HEK293 (cell line): ENCODE measurements at regions not wholly inside any gene's neighbourhood (a gene's known extent, or its start where the extent isn't known, plus 50 kb on each side); places are given as distances from the start of the nearest gene placed in this dataset.

Source experiments
- CTCF ChIA-PET: fragments of 350-600 bp; formaldehyde crosslinking; extraction: SDS; loops from one replicate; lab custom pipeline; 2021; ENCODE audit warnings: antibody characterized with exemption; lab: Yijun Ruan, JAX
- POLR2A ChIA-PET: fragments of 300-600 bp; formaldehyde crosslinking; extraction: SDS; loops from one replicate; lab custom pipeline; 2020; ENCODE audit warnings: antibody characterized with exemption, inconsistent platforms; lab: Yijun Ruan, JAX
- H3K27ac ChIP-seq: fragments of 200-500 bp; sonication (Bioruptor generic); 2 replicates; pipeline ENCODE4 v1.5.1; 2014; ENCODE audit warnings: low read depth, low read length, control low read depth, inconsistent platforms; ENCODE audit errors: extremely low read depth
- H3K36me3 ChIP-seq, 2 experiments: fragments of 200-500 bp in 1 of 2; sonication (Bioruptor generic) in 1 of 2; 1 replicate in 1 of 2; 2 replicates in 1 of 2; pipeline ENCODE4 v1.5.1; 2014 to 2017; ENCODE audit warnings: inconsistent platforms in 2 of 2, low read length in 2 of 2; ENCODE audit not compliant: control insufficient read depth in 2 of 2, insufficient read depth in 1 of 2
- H3K4me1 ChIP-seq: fragments of 200-500 bp; sonication (Bioruptor generic); 2 replicates; pipeline ENCODE4 v1.5.1; 2014; ENCODE audit warnings: mild to moderate bottlenecking, low read length, inconsistent platforms; ENCODE audit not compliant: control insufficient read depth, insufficient read depth
- H3K4me3 ChIP-seq: 2 replicates; pipeline ENCODE4 v1.5.1; 2011; ENCODE audit warnings: low read depth, mild to moderate bottlenecking, control low read depth, low read length, moderate library complexity
- H3K9me3 ChIP-seq: fragments of 200-500 bp; sonication (Bioruptor generic); 2 replicates; pipeline ENCODE4 v1.5.1; 2014; ENCODE audit warnings: low read depth, low read length, inconsistent platforms; ENCODE audit not compliant: control insufficient read depth, insufficient read depth
- GFI1B ChIP-seq: fragments of 450-650 bp; formaldehyde crosslinking; IDR thresholded peaks from 2 replicates; pipeline ENCODE4 v1.5.1; 2016; ENCODE audit warnings: missing biosample characterization, missing genetic modification characterization
- GLI4 ChIP-seq: fragments of 450-650 bp; formaldehyde crosslinking; IDR thresholded peaks from 2 replicates; pipeline ENCODE4 v1.5.1; 2016; ENCODE audit warnings: missing biosample characterization, missing genetic modification characterization
- HIC1 ChIP-seq: fragments of 450-650 bp; formaldehyde crosslinking; IDR thresholded peaks from 2 replicates; pipeline ENCODE4 v1.5.1; 2016; ENCODE audit warnings: missing biosample characterization, missing genetic modification characterization
- REPIN1 ChIP-seq: fragments of 450-650 bp; formaldehyde crosslinking; IDR thresholded peaks from 2 replicates; pipeline ENCODE4 v1.5.1; 2017; ENCODE audit warnings: missing biosample characterization, missing genetic modification characterization, low read depth
- ZIC2 ChIP-seq: fragments of 450-650 bp; formaldehyde crosslinking; IDR thresholded peaks from 2 replicates; pipeline ENCODE4 v1.5.1; 2016; ENCODE audit warnings: missing biosample characterization, missing genetic modification characterization
- ZNF155 ChIP-seq: fragments of 450-650 bp; formaldehyde crosslinking; IDR thresholded peaks from 2 replicates; pipeline ENCODE4 v1.5.1; 2016; ENCODE audit warnings: missing biosample characterization, missing genetic modification characterization
- ZNF423 ChIP-seq: fragments of 450-650 bp; formaldehyde crosslinking; IDR thresholded peaks from 2 replicates; pipeline ENCODE4 v1.5.1; 2016; ENCODE audit warnings: missing biosample characterization, missing genetic modification characterization
- ZNF473 ChIP-seq: fragments of 450-650 bp; formaldehyde crosslinking; IDR thresholded peaks from 2 replicates; pipeline ENCODE4 v1.5.1; 2017; ENCODE audit warnings: missing biosample characterization, missing genetic modification characterization
- ZNF548 ChIP-seq: fragments of 450-650 bp; formaldehyde crosslinking; IDR thresholded peaks from 2 replicates; pipeline ENCODE4 v1.5.1; 2016; ENCODE audit warnings: missing biosample characterization, missing genetic modification characterization
- ZNF623 ChIP-seq: fragments of 450-650 bp; formaldehyde crosslinking; IDR thresholded peaks from 2 replicates; pipeline ENCODE4 v1.5.1; 2016; ENCODE audit warnings: missing biosample characterization, missing genetic modification characterization
- ZNF677 ChIP-seq: fragments of 450-650 bp; IDR thresholded peaks from 2 replicates; pipeline ENCODE4 v1.5.0; 2018; ENCODE audit warnings: missing biosample characterization, mild to moderate bottlenecking, missing genetic modification characterization, moderate library complexity
- ZNF701 ChIP-seq: fragments of 450-650 bp; formaldehyde crosslinking; IDR thresholded peaks from 2 replicates; pipeline ENCODE4 v1.5.1; 2016; ENCODE audit warnings: missing biosample characterization, missing genetic modification characterization
- ZSCAN16 ChIP-seq: fragments of 450-650 bp; formaldehyde crosslinking; IDR thresholded peaks from 2 replicates; pipeline ENCODE4 v1.5.1; 2016; ENCODE audit warnings: missing biosample characterization, missing genetic modification characterization
- TF ChIP-seq, protein P1 (sequence below): fragments of 450-650 bp; formaldehyde crosslinking; IDR thresholded peaks from 2 replicates; pipeline ENCODE4 v1.5.1; 2017; ENCODE audit warnings: missing biosample characterization, missing genetic modification characterization
- TF ChIP-seq, protein P2 (sequence below): fragments of 450-650 bp; formaldehyde crosslinking; IDR thresholded peaks from 2 replicates; pipeline ENCODE4 v1.5.1; 2016; ENCODE audit warnings: missing biosample characterization, missing genetic modification characterization, borderline replicate concordance
- TF ChIP-seq, protein P3 (sequence below): fragments of 450-650 bp; formaldehyde crosslinking; IDR thresholded peaks from 2 replicates; pipeline ENCODE4 v1.5.1; 2016; ENCODE audit warnings: missing biosample characterization, missing genetic modification characterization
- TF ChIP-seq, protein P4 (sequence below): fragments of 450-650 bp; formaldehyde crosslinking; IDR thresholded peaks from 2 replicates; pipeline ENCODE4 v1.5.1; 2016; ENCODE audit warnings: missing biosample characterization, missing genetic modification characterization

DNA sequence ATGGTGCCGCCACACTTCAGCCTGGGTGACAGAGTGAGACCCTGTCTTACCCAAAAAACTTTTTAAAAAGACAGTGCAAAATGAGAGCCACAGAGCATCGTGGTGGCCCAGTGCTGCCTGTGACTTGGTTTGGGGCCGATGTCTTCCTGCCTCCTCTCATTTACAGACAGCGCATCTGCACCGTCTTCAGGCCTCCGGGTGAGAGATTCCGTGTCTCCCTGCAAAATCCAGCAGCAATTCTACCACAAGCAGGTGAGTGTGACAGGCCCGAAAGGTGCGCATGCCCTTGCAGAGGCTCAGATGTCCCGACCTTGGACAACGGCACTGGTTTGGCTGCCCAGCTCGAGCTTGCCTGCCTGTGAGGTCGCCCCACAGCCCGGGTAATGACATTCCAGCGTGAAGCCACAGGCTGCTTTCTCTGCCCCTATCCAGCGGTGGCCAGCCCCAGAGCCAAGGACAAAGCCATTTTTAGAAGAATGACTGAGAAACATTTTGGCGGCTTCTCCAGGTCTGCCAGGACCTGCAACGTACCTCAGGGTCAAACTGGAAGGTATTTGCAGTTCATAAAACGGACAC, 70.3 kb upstream of the RFLNA start:
- H3K36me3 ChIP-seq = no peaks in the 10 kb centered on the region
- no peaks in the 10 kb centered on the region for H3K4me1 ChIP-seq
- H3K4me3 ChIP-seq = no peak overlapping the region
- CTCF ChIA-PET = interaction anchor here (0.6 to 0.7 kb wide), 2 partner anchors 85 to 138 kb away, joined by 3 to 4 read pairs; no protein-coding TSS in a partner anchor
- POLR2A ChIA-PET = interaction anchor here (0.6 to 1.1 kb wide), 2 partner anchors 26 to 38 kb away, joined by 3 read pairs; no protein-coding TSS in a partner anchor
- TF ChIP-seq GLI4 (tag by site-specific recombination) = no peak
- TF ChIP-seq ZSCAN16 (tag by site-specific recombination) = no peak
- no peak for TF ChIP-seq ZNF548 (tag by site-specific recombination)
- no peak for TF ChIP-seq HIC1 (tag by site-specific recombination)
- no peak for TF ChIP-seq ZNF701
- TF ChIP-seq GFI1B (tag by site-specific recombination) = no peak
- TF ChIP-seq, protein P1, sequence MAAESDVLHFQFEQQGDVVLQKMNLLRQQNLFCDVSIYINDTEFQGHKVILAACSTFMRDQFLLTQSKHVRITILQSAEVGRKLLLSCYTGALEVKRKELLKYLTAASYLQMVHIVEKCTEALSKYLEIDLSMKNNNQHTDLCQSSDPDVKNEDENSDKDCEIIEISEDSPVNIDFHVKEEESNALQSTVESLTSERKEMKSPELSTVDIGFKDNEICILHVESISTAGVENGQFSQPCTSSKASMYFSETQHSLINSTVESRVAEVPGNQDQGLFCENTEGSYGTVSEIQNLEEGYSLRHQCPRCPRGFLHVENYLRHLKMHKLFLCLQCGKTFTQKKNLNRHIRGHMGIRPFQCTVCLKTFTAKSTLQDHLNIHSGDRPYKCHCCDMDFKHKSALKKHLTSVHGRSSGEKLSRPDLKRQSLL (tag by site-specific recombination) = no peak
- no peak for TF ChIP-seq ZNF423 (tag by site-specific recombination)
- no peak for TF ChIP-seq ZNF623 (tag by site-specific recombination)
- TF ChIP-seq, protein P2, sequence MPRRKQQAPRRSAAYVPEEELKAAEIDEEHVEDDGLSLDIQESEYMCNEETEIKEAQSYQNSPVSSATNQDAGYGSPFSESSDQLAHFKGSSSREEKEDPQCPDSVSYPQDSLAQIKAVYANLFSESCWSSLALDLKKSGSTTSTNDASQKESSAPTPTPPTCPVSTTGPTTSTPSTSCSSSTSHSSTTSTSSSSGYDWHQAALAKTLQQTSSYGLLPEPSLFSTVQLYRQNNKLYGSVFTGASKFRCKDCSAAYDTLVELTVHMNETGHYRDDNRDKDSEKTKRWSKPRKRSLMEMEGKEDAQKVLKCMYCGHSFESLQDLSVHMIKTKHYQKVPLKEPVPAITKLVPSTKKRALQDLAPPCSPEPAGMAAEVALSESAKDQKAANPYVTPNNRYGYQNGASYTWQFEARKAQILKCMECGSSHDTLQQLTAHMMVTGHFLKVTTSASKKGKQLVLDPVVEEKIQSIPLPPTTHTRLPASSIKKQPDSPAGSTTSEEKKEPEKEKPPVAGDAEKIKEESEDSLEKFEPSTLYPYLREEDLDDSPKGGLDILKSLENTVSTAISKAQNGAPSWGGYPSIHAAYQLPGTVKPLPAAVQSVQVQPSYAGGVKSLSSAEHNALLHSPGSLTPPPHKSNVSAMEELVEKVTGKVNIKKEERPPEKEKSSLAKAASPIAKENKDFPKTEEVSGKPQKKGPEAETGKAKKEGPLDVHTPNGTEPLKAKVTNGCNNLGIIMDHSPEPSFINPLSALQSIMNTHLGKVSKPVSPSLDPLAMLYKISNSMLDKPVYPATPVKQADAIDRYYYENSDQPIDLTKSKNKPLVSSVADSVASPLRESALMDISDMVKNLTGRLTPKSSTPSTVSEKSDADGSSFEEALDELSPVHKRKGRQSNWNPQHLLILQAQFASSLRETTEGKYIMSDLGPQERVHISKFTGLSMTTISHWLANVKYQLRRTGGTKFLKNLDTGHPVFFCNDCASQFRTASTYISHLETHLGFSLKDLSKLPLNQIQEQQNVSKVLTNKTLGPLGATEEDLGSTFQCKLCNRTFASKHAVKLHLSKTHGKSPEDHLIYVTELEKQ = no peak
- no peak for TF ChIP-seq ZNF677 (tag by site-specific recombination)
- no peak for TF ChIP-seq ZNF155 (tag by site-specific recombination)
- no peak overlapping the region for H3K27ac ChIP-seq
- H3K9me3 ChIP-seq = no peaks in the 10 kb centered on the region

- H3K9me3 ChIP-seq = no peaks in the 10 kb centered on the region
- H3K36me3 ChIP-seq = no peaks in the 10 kb centered on the region
- CTCF ChIA-PET = interaction anchor here (1.0 kb wide), 1 partner anchor 50 kb away, joined by 3 read pairs; no protein-coding TSS in a partner anchor
- TF ChIP-seq, protein P3, sequence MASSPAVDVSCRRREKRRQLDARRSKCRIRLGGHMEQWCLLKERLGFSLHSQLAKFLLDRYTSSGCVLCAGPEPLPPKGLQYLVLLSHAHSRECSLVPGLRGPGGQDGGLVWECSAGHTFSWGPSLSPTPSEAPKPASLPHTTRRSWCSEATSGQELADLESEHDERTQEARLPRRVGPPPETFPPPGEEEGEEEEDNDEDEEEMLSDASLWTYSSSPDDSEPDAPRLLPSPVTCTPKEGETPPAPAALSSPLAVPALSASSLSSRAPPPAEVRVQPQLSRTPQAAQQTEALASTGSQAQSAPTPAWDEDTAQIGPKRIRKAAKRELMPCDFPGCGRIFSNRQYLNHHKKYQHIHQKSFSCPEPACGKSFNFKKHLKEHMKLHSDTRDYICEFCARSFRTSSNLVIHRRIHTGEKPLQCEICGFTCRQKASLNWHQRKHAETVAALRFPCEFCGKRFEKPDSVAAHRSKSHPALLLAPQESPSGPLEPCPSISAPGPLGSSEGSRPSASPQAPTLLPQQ (tag by site-specific recombination) = no peak
- TF ChIP-seq REPIN1 (tag by site-specific recombination) = no peak
- no peak for TF ChIP-seq ZNF473 (tag by site-specific recombination)
- no peak for TF ChIP-seq ZIC2 (tag by site-specific recombination)
- TF ChIP-seq, protein P4, sequence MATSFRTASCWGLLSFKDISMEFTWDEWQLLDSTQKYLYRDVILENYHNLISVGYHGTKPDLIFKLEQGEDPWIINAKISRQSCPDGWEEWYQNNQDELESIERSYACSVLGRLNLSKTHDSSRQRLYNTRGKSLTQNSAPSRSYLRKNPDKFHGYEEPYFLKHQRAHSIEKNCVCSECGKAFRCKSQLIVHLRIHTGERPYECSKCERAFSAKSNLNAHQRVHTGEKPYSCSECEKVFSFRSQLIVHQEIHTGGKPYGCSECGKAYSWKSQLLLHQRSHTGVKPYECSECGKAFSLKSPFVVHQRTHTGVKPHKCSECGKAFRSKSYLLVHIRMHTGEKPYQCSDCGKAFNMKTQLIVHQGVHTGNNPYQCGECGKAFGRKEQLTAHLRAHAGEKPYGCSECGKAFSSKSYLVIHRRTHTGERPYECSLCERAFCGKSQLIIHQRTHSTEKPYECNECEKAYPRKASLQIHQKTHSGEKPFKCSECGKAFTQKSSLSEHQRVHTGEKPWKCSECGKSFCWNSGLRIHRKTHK (tag by site-specific recombination) = no peak
- no peaks in the 10 kb centered on the region for H3K4me1 ChIP-seq
- no peak overlapping the region for H3K4me3 ChIP-seq
- POLR2A ChIA-PET = interaction anchor here (0.9 kb wide), 1 partner anchor 35 kb away, joined by 3 read pairs; no protein-coding TSS in a partner anchor
- H3K27ac ChIP-seq = no peak overlapping the region
Observed at GRCh38 chr12:124225730-124226129, 69.2 kb upstream of the RFLNA start.
